Lung (tissue), 11 donors: ENCODE measurements at regions not wholly inside any gene's neighbourhood (a gene's known extent, or its start where the extent isn't known, plus 50 kb on each side); places are given as distances from the start of the nearest gene placed in this dataset.

Experiments used
- ATAC-seq: fragments of 200-7000 bp; cut with Tn5 transposase; one replicate; pipeline ENCODE4 v1.9.1; 2020; ENCODE audit warnings: moderate number of reproducible peaks; ENCODE audit not compliant: insufficient read depth, low FRiP score
- DNase-seq, 3 donors: peaks; one replicate each; pipeline ENCODE4 v3.0.0-alpha.2; 2013 to 2017
- H3K27ac ChIP-seq, 2 donors: one replicate each; pipeline ENCODE4 v1.5.1; 2013; ENCODE audit warnings: mild to moderate bottlenecking in 2 of 2, moderate library complexity in 2 of 2, control low read depth in 1 of 2, inconsistent platforms in 1 of 2, low read depth in 1 of 2, low read length in 1 of 2
- H3K27me3 ChIP-seq, 3 donors: one replicate each; pipeline ENCODE4 v1.5.1; 2013; ENCODE audit warnings: low read length in 2 of 3; ENCODE audit not compliant: control insufficient read depth in 3 of 3, insufficient read depth in 3 of 3
- H3K36me3 ChIP-seq, 4 donors: one replicate each; pipeline ENCODE4 v1.5.1; 2013; ENCODE audit warnings: low read length in 4 of 4, mild to moderate bottlenecking in 1 of 4, moderate library complexity in 1 of 4; ENCODE audit not compliant: control insufficient read depth in 4 of 4, insufficient read depth in 4 of 4
- H3K4me1 ChIP-seq, 5 donors: one replicate each; pipeline ENCODE4 v1.5.1; 2013; ENCODE audit warnings: low read length in 5 of 5, mild to moderate bottlenecking in 2 of 5, moderate library complexity in 1 of 5; ENCODE audit not compliant: control insufficient read depth in 5 of 5, insufficient read depth in 5 of 5
- H3K4me3 ChIP-seq: one replicate; pipeline ENCODE4 v1.5.1; 2013; ENCODE audit warnings: mild to moderate bottlenecking, control low read depth, moderate library complexity
- H3K9ac ChIP-seq, 2 donors: one replicate each; pipeline ENCODE4 v1.5.1; 2013; ENCODE audit warnings: low read length in 2 of 2, control low read depth in 1 of 2; ENCODE audit not compliant: insufficient read depth in 1 of 2
- H3K9me3 ChIP-seq, 4 donors: one replicate each; pipeline ENCODE4 v1.5.1; 2013; ENCODE audit warnings: low read length in 3 of 4, mild to moderate bottlenecking in 1 of 4, moderate library complexity in 1 of 4; ENCODE audit not compliant: control insufficient read depth in 4 of 4, insufficient read depth in 3 of 4
- CTCF ChIP-seq: IDR thresholded peaks from 2 replicates; pipeline ENCODE4 v1.5.1; 2012; ENCODE audit warnings: mild to moderate bottlenecking; ENCODE audit errors: control extremely low read depth, extremely low read depth
- WGBS, 2 donors: extraction: QIAGEN DNeasy Blood & Tissue Kit; methylation state at CpG; one replicate each; pipeline ENCODE4 v1.1.7; 2013; 5-methylcytosine and 5-hydroxymethylcytosine counted together
- donor health status: control.
- donor health status: control.
- donor health status: Bipolar disorder and iron deficiency.
- donor health status: healthy.
- donor health status: DM: yes; HTN: yes; CAD: no.

- WGBS, 2 donors, result 86 to 93% methylated on average over 4 of the region's 4 CpGs
- no peak for ATAC-seq
- peaks cover 0 to 7% (median 0%) of the 10 kb centered on the region in 5 donors for H3K4me1 ChIP-seq
- no peak for TF ChIP-seq CTCF
- no peaks in the 10 kb centered on the region for H3K9me3 ChIP-seq
- H3K27ac ChIP-seq, result no peak overlapping the region
- no peak for DNase-seq
- H3K4me3 ChIP-seq, result no peak overlapping the region
- no peaks in the 10 kb centered on the region for H3K36me3 ChIP-seq
- H3K9ac ChIP-seq, result no peak overlapping the region
- H3K27me3 ChIP-seq, result no peaks in the 10 kb centered on the region
Observed at GRCh38 chr10:114728325-114728724, 70.2 kb upstream of the ABLIM1 start.

- 90 to 93% methylated on average over 3 of the region's 3 CpGs for WGBS, 2 donors
- DNase-seq (no peak), ATAC-seq (no peak)
- Histone ChIP-seq H3K4me1 (peaks cover 0 to 12% (median 0%) of the 10 kb centered on the region in 5 donors), H3K27me3 (no peaks in the 10 kb centered on the region), H3K9me3 (no peaks in the 10 kb centered on the region), H3K36me3 (no peaks in the 10 kb centered on the region), H3K4me3 (no peak overlapping the region), H3K9ac (no peak overlapping the region), H3K27ac (no peak overlapping the region)
- TF ChIP-seq CTCF, result no peak
Observed at GRCh38 chr10:114729103-114729659, 71.1 kb upstream of the ABLIM1 start.

GRCh38 chr10:114730291-114730690 is 72.2 kb upstream of the ABLIM1 start:
- Histone ChIP-seq H3K27ac (no peak overlapping the region), H3K9me3 (no peaks in the 10 kb centered on the region), H3K9ac (no peak overlapping the region), H3K4me3 (no peak overlapping the region), H3K4me1 (peaks cover 0 to 14% (median 0%) of the 10 kb centered on the region in 5 donors), H3K36me3 (no peaks in the 10 kb centered on the region), H3K27me3 (no peaks in the 10 kb centered on the region)
- no peak for TF ChIP-seq CTCF
- WGBS, 2 donors, result 88 to 89% methylated on average over 6 of the region's 6 CpGs
- no peak for ATAC-seq
- no peak for DNase-seq

GRCh38 chr10:114732931-114733330 is 74.9 kb upstream of the ABLIM1 start:
- Histone ChIP-seq H3K9me3 (no peaks in the 10 kb centered on the region), H3K9ac (no peak overlapping the region), H3K27ac (no peak overlapping the region), H3K27me3 (no peaks in the 10 kb centered on the region), H3K4me3 (no peak overlapping the region), H3K36me3 (no peaks in the 10 kb centered on the region), H3K4me1 (peaks cover 0 to 17% (median 0%) of the 10 kb centered on the region in 5 donors)
- TF ChIP-seq CTCF, result no peak
- 98 to 99% methylated on average over 1 of the region's 1 CpG for WGBS, 2 donors
- DNase-seq (no peak), ATAC-seq (no peak)
